GM18511 (cell line): ENCODE measurements at regions not wholly inside any gene's neighbourhood (a gene's known extent, or its start where the extent isn't known, plus 50 kb on each side); places are given as distances from the start of the nearest gene placed in this dataset.

Experiments
- ATAC-seq: cut with Tn5 transposase; IDR thresholded peaks from one replicate; pipeline ENCODE4 v1.9.1; 2021; ENCODE audit warnings: mild to moderate bottlenecking, moderate library complexity; ENCODE audit not compliant: unreplicated experiment

GRCh38 chr4:156656896-156657295, 314.7 kb downstream of the PDGFC start:
- no peak for ATAC-seq

GRCh38 chr4:156654410-156654809, 317.2 kb downstream of the PDGFC start:
- ATAC-seq = no peak

- ATAC-seq = no peak
Measured at GRCh38 chr4:156643826-156644225, 327.8 kb downstream of the PDGFC start.

GRCh38 chr4:156642161-156642560, 329.4 kb downstream of the PDGFC start:
- no peak for ATAC-seq

GRCh38 chr4:156638925-156639605, 332.5 kb downstream of the PDGFC start:
- no peak for ATAC-seq

GRCh38 chr4:156638334-156638733, 333.3 kb downstream of the PDGFC start:
- no peak for ATAC-seq

GRCh38 chr4:156636381-156636780, 335.2 kb downstream of the PDGFC start:
- no peak for ATAC-seq

GRCh38 chr4:156635051-156635450, 336.5 kb downstream of the PDGFC start:
- ATAC-seq = no peak

GRCh38 chr4:156634612-156635011, 337.0 kb downstream of the PDGFC start:
- ATAC-seq = no peak

GRCh38 chr4:156633847-156634246, 337.8 kb downstream of the PDGFC start:
- ATAC-seq = no peak

GRCh38 chr4:156628858-156629257, 342.7 kb downstream of the PDGFC start:
- ATAC-seq = no peak

GRCh38 chr4:156623376-156623775, 348.2 kb downstream of the PDGFC start:
- no peak for ATAC-seq

GRCh38 chr4:156620786-156621185, 350.8 kb downstream of the PDGFC start:
- ATAC-seq = no peak

GRCh38 chr4:156619154-156619934, 352.3 kb downstream of the PDGFC start:
- no peak for ATAC-seq

- no peak for ATAC-seq
Measured at GRCh38 chr4:156615066-156615531, 356.5 kb downstream of the PDGFC start.

GRCh38 chr4:156614536-156614935, 357.1 kb downstream of the PDGFC start:
- no peak for ATAC-seq

- no peak for ATAC-seq
Measured at GRCh38 chr4:156609421-156609820, 362.2 kb downstream of the PDGFC start.

- ATAC-seq = no peak
Measured at GRCh38 chr4:156608651-156609050, 362.9 kb downstream of the PDGFC start.

- no peak for ATAC-seq
Measured at GRCh38 chr4:156607478-156607857, 364.1 kb downstream of the PDGFC start.

- ATAC-seq = no peak
Measured at GRCh38 chr4:156606554-156607477, 364.8 kb downstream of the PDGFC start.

GRCh38 chr4:156598138-156598681, 373.4 kb downstream of the PDGFC start:
- no peak for ATAC-seq
